ENCODE measurements at regions not wholly inside any gene's neighbourhood (a gene's known extent, or its start where the extent isn't known, plus 50 kb on each side); places are given as distances from the start of the nearest gene placed in this dataset.

DNA sequence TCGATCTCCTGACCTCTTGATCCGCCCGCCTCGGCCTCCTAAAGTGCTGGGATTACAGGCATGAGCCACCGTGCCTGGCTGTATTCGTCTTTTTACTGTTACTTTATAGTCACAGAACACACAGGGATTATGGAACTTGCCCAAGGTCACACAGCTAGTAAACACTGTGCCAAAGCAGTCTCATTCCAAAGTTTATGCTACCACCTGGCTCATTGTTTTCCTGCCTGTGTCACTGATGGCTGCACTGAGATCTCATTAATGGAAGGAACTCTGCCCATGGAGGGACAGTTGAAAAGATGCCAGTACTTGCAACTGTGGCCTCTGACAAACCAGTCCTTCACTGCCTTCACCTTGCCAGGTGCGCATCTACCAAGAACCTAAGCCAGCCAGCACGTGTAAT is 517.7 kb downstream of the BCOR start:
- Histone ChIP-seq H4K20me1 (ENCODE audit: control insufficient read depth, insufficient read depth, low read depth, low read length) (no peaks in the 10 kb centered on the region), H3K36me3 (ENCODE audit: control insufficient read depth, low read length) (no peaks in the 10 kb centered on the region), H3F3A (ENCODE audit: control insufficient read depth, insufficient read depth) (no peaks in the 10 kb centered on the region), H3K79me2 (ENCODE audit: control insufficient read depth, low read length) (no peaks in the 10 kb centered on the region), H3K4me3 (ENCODE audit: low read length) (no peak overlapping the region), H3K4me1 (ENCODE audit: control insufficient read depth, low read length) (no peaks in the 10 kb centered on the region), H3K9me2 (replicated peaks; ENCODE audit: control insufficient read depth, low read length) (no peaks in the 10 kb centered on the region), H3K4me2 (ENCODE audit: low read length) (no peak overlapping the region), H3K27me3 (ENCODE audit: control insufficient read depth, low read length) (no peaks in the 10 kb centered on the region), H3K27ac (ENCODE audit: low read depth, low read length) (no peak overlapping the region), H3K9me3 (ENCODE audit: control insufficient read depth, insufficient read depth, low read length) (no peaks in the 10 kb centered on the region)
- TF ChIP-seq, protein P1, sequence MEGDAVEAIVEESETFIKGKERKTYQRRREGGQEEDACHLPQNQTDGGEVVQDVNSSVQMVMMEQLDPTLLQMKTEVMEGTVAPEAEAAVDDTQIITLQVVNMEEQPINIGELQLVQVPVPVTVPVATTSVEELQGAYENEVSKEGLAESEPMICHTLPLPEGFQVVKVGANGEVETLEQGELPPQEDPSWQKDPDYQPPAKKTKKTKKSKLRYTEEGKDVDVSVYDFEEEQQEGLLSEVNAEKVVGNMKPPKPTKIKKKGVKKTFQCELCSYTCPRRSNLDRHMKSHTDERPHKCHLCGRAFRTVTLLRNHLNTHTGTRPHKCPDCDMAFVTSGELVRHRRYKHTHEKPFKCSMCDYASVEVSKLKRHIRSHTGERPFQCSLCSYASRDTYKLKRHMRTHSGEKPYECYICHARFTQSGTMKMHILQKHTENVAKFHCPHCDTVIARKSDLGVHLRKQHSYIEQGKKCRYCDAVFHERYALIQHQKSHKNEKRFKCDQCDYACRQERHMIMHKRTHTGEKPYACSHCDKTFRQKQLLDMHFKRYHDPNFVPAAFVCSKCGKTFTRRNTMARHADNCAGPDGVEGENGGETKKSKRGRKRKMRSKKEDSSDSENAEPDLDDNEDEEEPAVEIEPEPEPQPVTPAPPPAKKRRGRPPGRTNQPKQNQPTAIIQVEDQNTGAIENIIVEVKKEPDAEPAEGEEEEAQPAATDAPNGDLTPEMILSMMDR (IDR thresholded peaks at IDR 0.05; ENCODE audit: low read depth, low read length, poor library complexity, severe bottlenecking) = no peak
- TF ChIP-seq EZH2phosphoT487 (IDR thresholded peaks at IDR 0.05; ENCODE audit: borderline replicate concordance, low read length) = no peak

DNA sequence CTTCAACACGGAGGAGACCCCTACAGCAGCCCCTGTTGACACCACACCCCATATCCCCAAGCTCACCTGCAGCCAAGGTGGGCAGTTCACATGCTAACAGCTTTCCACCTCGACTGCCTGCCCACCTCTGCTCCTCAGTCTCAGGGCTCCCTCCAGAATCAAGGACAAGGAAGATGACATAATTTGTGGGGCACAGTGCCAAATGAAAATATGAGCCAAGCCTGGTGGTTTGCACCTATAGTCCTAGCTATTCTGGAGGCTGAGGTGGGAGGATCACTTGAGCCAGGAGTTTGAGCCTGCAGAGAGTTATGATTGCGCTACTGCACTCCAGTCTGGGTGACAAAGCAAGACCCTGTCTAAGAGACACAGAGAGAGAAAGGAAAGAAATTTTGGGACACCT is 516.3 kb downstream of the BCOR start:
- Histone ChIP-seq H3K4me1 (ENCODE audit: control insufficient read depth, low read length) (no peaks in the 10 kb centered on the region), H3K4me3 (ENCODE audit: low read length) (no peak overlapping the region), H3K9me2 (replicated peaks; ENCODE audit: control insufficient read depth, low read length) (no peaks in the 10 kb centered on the region), H3K27me3 (ENCODE audit: control insufficient read depth, low read length) (no peaks in the 10 kb centered on the region), H4K20me1 (ENCODE audit: control insufficient read depth, insufficient read depth, low read depth, low read length) (no peaks in the 10 kb centered on the region), H3F3A (ENCODE audit: control insufficient read depth, insufficient read depth) (no peaks in the 10 kb centered on the region), H3K4me2 (ENCODE audit: low read length) (no peak overlapping the region), H3K9me3 (ENCODE audit: control insufficient read depth, insufficient read depth, low read length) (no peaks in the 10 kb centered on the region), H3K36me3 (ENCODE audit: control insufficient read depth, low read length) (no peaks in the 10 kb centered on the region), H3K79me2 (ENCODE audit: control insufficient read depth, low read length) (no peaks in the 10 kb centered on the region), H3K27ac (ENCODE audit: low read depth, low read length) (no peak overlapping the region)
- TF ChIP-seq, protein P1 (IDR thresholded peaks at IDR 0.05; ENCODE audit: low read depth, low read length, poor library complexity, severe bottlenecking) = no peak
- TF ChIP-seq EZH2phosphoT487 (IDR thresholded peaks at IDR 0.05; ENCODE audit: borderline replicate concordance, low read length) = no peak

DNA sequence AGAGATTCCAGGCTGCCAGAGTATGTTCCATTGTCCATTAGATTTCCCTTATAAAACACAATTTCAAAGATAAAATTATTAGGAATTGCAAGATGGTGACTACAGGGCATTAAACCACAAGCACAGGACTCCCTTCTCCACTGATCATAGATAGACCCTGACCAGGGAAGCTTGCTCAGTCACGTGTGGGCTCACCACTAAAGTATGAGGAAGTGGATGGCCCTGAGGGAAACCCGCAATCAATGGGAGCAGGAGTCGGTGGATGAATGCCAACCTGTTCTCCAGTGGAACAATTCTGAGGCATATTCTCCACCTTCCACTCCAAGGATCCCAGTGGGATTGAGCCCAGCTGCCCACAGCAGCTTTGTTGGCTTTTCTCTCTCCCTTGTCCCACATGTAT is 515.7 kb downstream of the BCOR start:
- Histone ChIP-seq H3K79me2 (ENCODE audit: control insufficient read depth, low read length) (no peaks in the 10 kb centered on the region), H3F3A (ENCODE audit: control insufficient read depth, insufficient read depth) (no peaks in the 10 kb centered on the region), H3K9me3 (ENCODE audit: control insufficient read depth, insufficient read depth, low read length) (no peaks in the 10 kb centered on the region), H3K27me3 (ENCODE audit: control insufficient read depth, low read length) (no peaks in the 10 kb centered on the region), H3K27ac (ENCODE audit: low read depth, low read length) (no peak overlapping the region), H3K9me2 (replicated peaks; ENCODE audit: control insufficient read depth, low read length) (no peaks in the 10 kb centered on the region), H3K36me3 (ENCODE audit: control insufficient read depth, low read length) (no peaks in the 10 kb centered on the region), H4K20me1 (ENCODE audit: control insufficient read depth, insufficient read depth, low read depth, low read length) (no peaks in the 10 kb centered on the region), H3K4me2 (ENCODE audit: low read length) (no peak overlapping the region), H3K4me1 (ENCODE audit: control insufficient read depth, low read length) (no peaks in the 10 kb centered on the region), H3K4me3 (ENCODE audit: low read length) (no peak overlapping the region)
- TF ChIP-seq, protein P1 (IDR thresholded peaks at IDR 0.05; ENCODE audit: low read depth, low read length, poor library complexity, severe bottlenecking) = no peak
- no peak for TF ChIP-seq EZH2phosphoT487 (IDR thresholded peaks at IDR 0.05; ENCODE audit: borderline replicate concordance, low read length)

DNA sequence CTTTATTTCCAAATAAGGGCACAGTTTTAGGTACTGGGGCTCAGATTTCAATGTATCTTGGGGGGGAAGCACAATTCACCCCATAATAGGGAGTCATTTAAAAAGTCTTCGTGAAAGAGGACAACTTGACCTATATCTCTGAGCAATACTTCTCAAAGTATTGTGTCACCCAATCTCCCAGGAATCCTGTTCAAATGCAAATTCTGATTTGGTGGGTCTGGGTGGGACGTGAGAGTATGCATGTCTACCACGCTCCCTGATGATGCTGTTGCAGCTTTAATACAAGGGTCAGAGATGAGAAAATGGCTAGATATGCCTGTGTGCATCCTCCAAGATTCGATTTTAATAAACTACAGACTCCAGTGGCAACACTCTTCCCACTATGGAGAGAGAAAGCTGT is 514.8 kb downstream of the BCOR start:
- Histone ChIP-seq H3K9me3 (ENCODE audit: control insufficient read depth, insufficient read depth, low read length) (no peaks in the 10 kb centered on the region), H3K4me2 (ENCODE audit: low read length) (no peak overlapping the region), H4K20me1 (ENCODE audit: control insufficient read depth, insufficient read depth, low read depth, low read length) (no peaks in the 10 kb centered on the region), H3K27ac (ENCODE audit: low read depth, low read length) (no peak overlapping the region), H3F3A (ENCODE audit: control insufficient read depth, insufficient read depth) (no peaks in the 10 kb centered on the region), H3K79me2 (ENCODE audit: control insufficient read depth, low read length) (no peaks in the 10 kb centered on the region), H3K4me1 (ENCODE audit: control insufficient read depth, low read length) (no peaks in the 10 kb centered on the region), H3K4me3 (ENCODE audit: low read length) (no peak overlapping the region), H3K36me3 (ENCODE audit: control insufficient read depth, low read length) (no peaks in the 10 kb centered on the region), H3K27me3 (ENCODE audit: control insufficient read depth, low read length) (no peaks in the 10 kb centered on the region), H3K9me2 (replicated peaks; ENCODE audit: control insufficient read depth, low read length) (no peaks in the 10 kb centered on the region)
- TF ChIP-seq, protein P1 (IDR thresholded peaks at IDR 0.05; ENCODE audit: low read depth, low read length, poor library complexity, severe bottlenecking) = no peak
- TF ChIP-seq EZH2phosphoT487 (IDR thresholded peaks at IDR 0.05; ENCODE audit: borderline replicate concordance, low read length) = no peak

Measured in DOHH2 (cell line).